Medulla oblongata (tissue), 1 donor: ENCODE measurements at regions not wholly inside any gene's neighbourhood (a gene's known extent, or its start where the extent isn't known, plus 50 kb on each side); places are given as distances from the start of the nearest gene placed in this dataset.

Experiments used
- DNase-seq: peaks from one replicate; pipeline ENCODE4 v3.0.0-alpha.2; 2015; ENCODE audit errors: extremely low spot score

GRCh38 chr19:32171719-32172151 lies 173.7 kb upstream of the ZNF507 start:
- DNase-seq: no peak

GRCh38 chr19:32172566-32173160 lies 172.7 kb upstream of the ZNF507 start:
- DNase-seq: no peak

- no peak for DNase-seq
Observed at GRCh38 chr19:32173836-32174235, 171.6 kb upstream of the ZNF507 start.

- DNase-seq: no peak
Observed at GRCh38 chr19:32174386-32175113, 170.9 kb upstream of the ZNF507 start.

- DNase-seq: no peak
Observed at GRCh38 chr19:32176591-32176990, 168.8 kb upstream of the ZNF507 start.

GRCh38 chr19:32177686-32178085 lies 167.7 kb upstream of the ZNF507 start:
- no peak for DNase-seq

GRCh38 chr19:32178401-32178800 lies 167.0 kb upstream of the ZNF507 start:
- DNase-seq: no peak

GRCh38 chr19:32178956-32179355 lies 166.5 kb upstream of the ZNF507 start:
- no peak for DNase-seq

- DNase-seq: no peak
Observed at GRCh38 chr19:32181216-32181920, 164.0 kb upstream of the ZNF507 start.

- no peak for DNase-seq
Observed at GRCh38 chr19:32186542-32187330, 158.7 kb upstream of the ZNF507 start.

- DNase-seq: no peak
Observed at GRCh38 chr19:32188921-32189320, 156.5 kb upstream of the ZNF507 start.

- no peak for DNase-seq
Observed at GRCh38 chr19:32189956-32190706, 155.3 kb upstream of the ZNF507 start.

- DNase-seq: no peak
Observed at GRCh38 chr19:32191921-32192320, 153.5 kb upstream of the ZNF507 start.

- DNase-seq: no peak
Observed at GRCh38 chr19:32195706-32196610, 149.5 kb upstream of the ZNF507 start.

- DNase-seq: no peak
Observed at GRCh38 chr19:32196690-32197420, 148.6 kb upstream of the ZNF507 start.

- no peak for DNase-seq
Observed at GRCh38 chr19:32197896-32198882, 147.2 kb upstream of the ZNF507 start.

- no peak for DNase-seq
Observed at GRCh38 chr19:32199501-32200040, 145.8 kb upstream of the ZNF507 start.
